Osteoblast (primary cell): ENCODE measurements at regions not wholly inside any gene's neighbourhood (a gene's known extent, or its start where the extent isn't known, plus 50 kb on each side); places are given as distances from the start of the nearest gene placed in this dataset.
A peak's percentile ranks its signal among the peaks of the same experiment; 100 is the strongest.
"Not testable (repeated sequence)": the region's sequence is repeated elsewhere in the genome, so short reads cannot be mapped to it uniquely, and the experiment has no call there.

ENCODE experiments used
- DNase-seq: peaks from one replicate; pipeline ENCODE4 v3.0.0; 2011; ENCODE audit warnings: low spot score, mixed read lengths; ENCODE audit not compliant: insufficient read length; ENCODE audit errors: missing footprints
- H2AFZ ChIP-seq: 2 replicates; pipeline ENCODE4 v1.6.0; 2011; ENCODE audit warnings: mild to moderate bottlenecking, low read length
- H3K27ac ChIP-seq: 2 replicates; pipeline ENCODE4 v1.5.1; 2011; ENCODE audit warnings: mild to moderate bottlenecking, low read depth, low read length, moderate library complexity
- H3K27me3 ChIP-seq: 2 replicates; pipeline ENCODE4 v1.6.0; 2012; ENCODE audit warnings: mild to moderate bottlenecking, control low read depth, inconsistent platforms, low read length, moderate library complexity; ENCODE audit not compliant: insufficient read depth
- H3K36me3 ChIP-seq: 2 replicates; pipeline ENCODE4 v1.5.1; 2011; ENCODE audit warnings: mild to moderate bottlenecking, low read length, control low read depth, moderate library complexity; ENCODE audit not compliant: insufficient read depth
- H3K4me1 ChIP-seq: 2 replicates; pipeline ENCODE4 v1.5.1; 2011; ENCODE audit warnings: mild to moderate bottlenecking, low read length, control low read depth, moderate library complexity; ENCODE audit not compliant: insufficient read depth
- H3K4me2 ChIP-seq: 2 replicates; pipeline ENCODE4 v1.6.0; 2011; ENCODE audit warnings: mild to moderate bottlenecking, low read length; ENCODE audit not compliant: insufficient read depth
- H3K4me3 ChIP-seq: fragments of 200-600 bp; sonication (generic); 3 replicates; pipeline ENCODE4 v1.5.1; 2012; ENCODE audit warnings: mild to moderate bottlenecking, low read length, inconsistent platforms; ENCODE audit not compliant: insufficient read depth
- H3K79me2 ChIP-seq: 2 replicates; pipeline ENCODE4 v1.6.0; 2012; ENCODE audit warnings: mild to moderate bottlenecking, low read length, control low read depth, inconsistent platforms; ENCODE audit not compliant: insufficient read depth
- H3K9me3 ChIP-seq: 2 replicates; pipeline ENCODE4 v1.5.1; 2011; ENCODE audit warnings: low read depth, low read length, control low read depth
- H4K20me1 ChIP-seq: 2 replicates; pipeline ENCODE4 v1.6.0; 2012; ENCODE audit warnings: mild to moderate bottlenecking, low read length, control low read depth; ENCODE audit not compliant: insufficient read depth
- TF ChIP-seq, protein P1 (sequence below): IDR thresholded peaks from 2 replicates; pipeline ENCODE4 v1.5.1; 2011; ENCODE audit warnings: mild to moderate bottlenecking, low read depth, low read length, moderate library complexity; ENCODE audit errors: extremely low read depth

DNA sequence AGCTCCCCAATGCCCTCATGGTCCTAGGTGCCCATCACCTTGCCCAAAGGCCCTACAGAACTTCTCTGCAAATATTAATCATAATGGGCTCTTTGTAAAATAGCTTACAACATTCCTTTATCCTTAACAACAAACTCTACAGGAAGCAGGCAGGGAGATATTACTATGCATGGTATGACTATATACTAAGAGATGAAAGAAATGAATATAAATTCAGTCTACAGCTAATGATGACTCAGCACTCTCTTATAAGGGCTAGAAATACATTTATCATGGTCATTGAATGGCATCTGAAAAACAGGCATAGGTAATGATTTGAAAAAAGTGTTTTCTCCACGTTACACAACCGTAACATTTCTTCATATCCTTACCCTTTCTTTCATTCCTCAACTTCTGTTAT, 254.8 kb upstream of the DSEL start:
- Histone ChIP-seq H3K79me2 (no peaks in the 10 kb centered on the region), H3K4me3 (no peak overlapping the region), H3K36me3 (no peaks in the 10 kb centered on the region), H3K27me3 (no peaks in the 10 kb centered on the region), H3K4me2 (no peak overlapping the region), H2AFZ (no peak overlapping the region), H4K20me1 (no peaks in the 10 kb centered on the region), H3K27ac (no peak overlapping the region), H3K4me1 (peaks cover 10% of the 10 kb centered on the region), H3K9me3 (no peaks in the 10 kb centered on the region)
- TF ChIP-seq, protein P1, sequence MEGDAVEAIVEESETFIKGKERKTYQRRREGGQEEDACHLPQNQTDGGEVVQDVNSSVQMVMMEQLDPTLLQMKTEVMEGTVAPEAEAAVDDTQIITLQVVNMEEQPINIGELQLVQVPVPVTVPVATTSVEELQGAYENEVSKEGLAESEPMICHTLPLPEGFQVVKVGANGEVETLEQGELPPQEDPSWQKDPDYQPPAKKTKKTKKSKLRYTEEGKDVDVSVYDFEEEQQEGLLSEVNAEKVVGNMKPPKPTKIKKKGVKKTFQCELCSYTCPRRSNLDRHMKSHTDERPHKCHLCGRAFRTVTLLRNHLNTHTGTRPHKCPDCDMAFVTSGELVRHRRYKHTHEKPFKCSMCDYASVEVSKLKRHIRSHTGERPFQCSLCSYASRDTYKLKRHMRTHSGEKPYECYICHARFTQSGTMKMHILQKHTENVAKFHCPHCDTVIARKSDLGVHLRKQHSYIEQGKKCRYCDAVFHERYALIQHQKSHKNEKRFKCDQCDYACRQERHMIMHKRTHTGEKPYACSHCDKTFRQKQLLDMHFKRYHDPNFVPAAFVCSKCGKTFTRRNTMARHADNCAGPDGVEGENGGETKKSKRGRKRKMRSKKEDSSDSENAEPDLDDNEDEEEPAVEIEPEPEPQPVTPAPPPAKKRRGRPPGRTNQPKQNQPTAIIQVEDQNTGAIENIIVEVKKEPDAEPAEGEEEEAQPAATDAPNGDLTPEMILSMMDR = no peak
- no peak for DNase-seq

DNA sequence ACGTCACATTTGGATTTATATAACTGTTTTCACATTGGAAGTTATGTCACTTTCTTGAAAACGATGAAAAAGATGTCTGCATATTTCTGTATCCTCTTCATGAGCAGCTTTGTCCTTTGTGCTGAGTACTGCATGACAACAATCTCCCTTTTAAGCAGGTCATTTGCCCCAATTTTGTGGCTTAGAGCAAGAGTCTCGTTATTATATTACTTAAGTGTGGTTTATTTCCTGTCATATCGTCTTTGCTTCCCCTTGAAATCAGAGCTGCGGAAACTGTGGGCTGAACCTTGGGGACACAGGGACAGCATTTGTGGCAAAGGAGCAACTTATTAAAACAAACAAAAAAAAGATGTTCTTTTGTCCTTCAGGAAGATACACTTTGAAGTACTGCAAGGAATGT, 254.0 kb upstream of the DSEL start:
- no peaks in the 10 kb centered on the region for H3K36me3 ChIP-seq
- no peaks in the 10 kb centered on the region for H4K20me1 ChIP-seq
- no peak overlapping the region for H2AFZ ChIP-seq
- H3K4me3 ChIP-seq = no peak overlapping the region
- H3K27me3 ChIP-seq = no peaks in the 10 kb centered on the region
- peaks cover 10% of the 10 kb centered on the region for H3K4me1 ChIP-seq
- H3K27ac ChIP-seq = no peak overlapping the region
- no peaks in the 10 kb centered on the region for H3K79me2 ChIP-seq
- no peak for DNase-seq
- no peak overlapping the region for H3K4me2 ChIP-seq
- H3K9me3 ChIP-seq = no peaks in the 10 kb centered on the region
- TF ChIP-seq, protein P1 = no peak

DNA sequence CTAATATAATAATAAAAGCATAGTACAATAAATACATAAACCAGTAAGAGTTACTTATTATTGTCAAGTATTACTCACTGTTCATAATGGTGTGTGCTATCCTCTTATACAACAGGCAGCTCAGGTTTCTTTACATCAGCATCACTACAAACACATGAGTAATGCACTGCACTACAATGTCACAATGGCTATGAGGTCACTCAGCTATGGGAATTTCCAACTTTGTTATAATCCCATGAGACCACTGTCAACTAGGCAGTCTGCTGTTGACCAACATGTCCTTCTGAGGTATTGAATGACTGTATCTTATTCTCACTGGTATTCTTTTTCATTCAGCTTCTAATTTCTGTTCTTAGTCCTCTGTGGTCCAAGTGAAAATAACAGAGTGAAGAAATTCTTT, 250.4 kb upstream of the DSEL start:
- no peak overlapping the region for H3K4me2 ChIP-seq
- no peaks in the 10 kb centered on the region for H3K9me3 ChIP-seq
- no peaks in the 10 kb centered on the region for H3K36me3 ChIP-seq
- no peak for DNase-seq
- no peaks in the 10 kb centered on the region for H3K27me3 ChIP-seq
- H3K79me2 ChIP-seq = no peaks in the 10 kb centered on the region
- TF ChIP-seq, protein P1 = no peak
- no peak overlapping the region for H2AFZ ChIP-seq
- H3K4me1 ChIP-seq = peaks cover 10% of the 10 kb centered on the region
- peak overlapping the region; percentile 55 for H3K27ac ChIP-seq
- no peak overlapping the region for H3K4me3 ChIP-seq
- no peaks in the 10 kb centered on the region for H4K20me1 ChIP-seq

DNA sequence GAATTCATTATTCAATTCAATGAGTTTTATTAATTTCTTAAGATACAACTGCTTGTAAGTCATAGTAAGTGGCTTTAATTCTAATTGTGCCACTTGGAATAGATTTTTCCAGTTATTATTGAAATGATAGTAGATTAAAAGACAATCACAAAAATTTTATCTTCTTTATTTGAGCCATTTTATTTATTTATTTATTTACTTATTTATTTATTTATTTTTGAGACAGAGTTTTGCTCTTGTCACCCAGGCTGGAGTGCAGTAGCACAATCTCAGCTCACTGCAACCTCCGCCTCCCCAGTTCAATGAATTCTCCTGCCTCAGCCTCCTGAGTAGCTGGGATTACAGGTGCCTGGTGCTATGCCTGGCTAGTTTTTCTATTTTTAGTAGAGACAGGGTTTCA, 235.7 kb upstream of the DSEL start:
- H4K20me1 ChIP-seq, H3K4me2 ChIP-seq, H3K4me3 ChIP-seq, H3K79me2 ChIP-seq, DNase-seq, H2AFZ ChIP-seq, H3K27ac ChIP-seq, H3K9me3 ChIP-seq, H3K36me3 ChIP-seq, H3K4me1 ChIP-seq, H3K27me3 ChIP-seq: not testable (repeated sequence)

DNA sequence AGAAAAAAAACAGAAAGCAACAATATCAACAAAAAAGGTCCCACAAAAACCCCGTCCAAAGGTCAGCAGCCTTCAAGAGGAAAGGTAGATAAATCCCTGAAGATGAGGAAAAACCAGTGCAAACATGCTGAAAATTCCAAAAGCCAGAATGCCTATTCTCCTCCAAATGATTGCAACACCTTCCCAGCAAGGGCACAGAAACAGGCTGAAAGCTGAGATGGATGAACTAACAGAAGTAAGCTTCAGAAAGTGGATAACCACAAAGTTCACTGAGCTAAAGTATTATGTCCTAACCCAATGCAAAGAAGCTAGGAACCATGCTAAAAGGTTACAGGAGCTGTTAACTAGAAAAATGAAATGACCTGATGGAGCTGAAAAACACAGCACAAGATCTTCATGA, 226.4 kb upstream of the DSEL start:
- Histone ChIP-seq H3K79me2 (no peaks in the 10 kb centered on the region), H2AFZ (no peak overlapping the region), H3K4me3 (no peak overlapping the region), H3K4me2 (no peak overlapping the region), H3K27me3 (no peaks in the 10 kb centered on the region), H3K36me3 (no peaks in the 10 kb centered on the region), H3K9me3 (no peaks in the 10 kb centered on the region), H3K27ac (no peak overlapping the region), H3K4me1 (no peaks in the 10 kb centered on the region), H4K20me1 (no peaks in the 10 kb centered on the region)
- no peak for DNase-seq
- TF ChIP-seq, protein P1 = no peak
